Activated CD4-positive, CD25-positive, alpha-beta regulatory T cell treated with anti-CD3 and anti-CD28 coated beads, Interleukin-2, amount 50 U/mL, for 24 hours (primary cell): ENCODE measurements at regions not wholly inside any gene's neighbourhood (a gene's known extent, or its start where the extent isn't known, plus 50 kb on each side); places are given as distances from the start of the nearest gene placed in this dataset.
"Not testable (repeated sequence)": the region's sequence is repeated elsewhere in the genome, so short reads cannot be mapped to it uniquely, and the experiment has no call there.

Experiments
- ATAC-seq, 2 donors: fragments of 150-1000 bp; cut with Tn5 transposase; one replicate each; pipeline ENCODE4 v1.10.0; 2021; ENCODE audit warnings: mild to moderate bottlenecking in 1 of 2, moderate library complexity in 1 of 2

GRCh38 chr7:45268013-45268412, 110.4 kb downstream of the RAMP3 start:
- ATAC-seq, result no peak

- no peak for ATAC-seq
Measured at GRCh38 chr7:45269192-45269591, 111.6 kb downstream of the RAMP3 start.

GRCh38 chr7:45278763-45279398, 121.3 kb downstream of the RAMP3 start:
- no peak for ATAC-seq

GRCh38 chr7:45289611-45290010, 132.0 kb downstream of the RAMP3 start:
- ATAC-seq, result not testable (repeated sequence)

- no peak for ATAC-seq
Measured at GRCh38 chr7:45290880-45291279, 133.3 kb downstream of the RAMP3 start.

- ATAC-seq, result no peak
Measured at GRCh38 chr7:45292481-45292880, 134.9 kb downstream of the RAMP3 start.

GRCh38 chr7:45293295-45293942, 135.8 kb downstream of the RAMP3 start:
- no peak for ATAC-seq

GRCh38 chr7:45294559-45294958, 137.0 kb downstream of the RAMP3 start:
- ATAC-seq, result no peak

- no peak for ATAC-seq
Measured at GRCh38 chr7:45295222-45295621, 137.6 kb downstream of the RAMP3 start.

GRCh38 chr7:45296748-45297147, 139.2 kb downstream of the RAMP3 start:
- no peak for ATAC-seq

- ATAC-seq, result no peak
Measured at GRCh38 chr7:45306752-45307305, 149.2 kb downstream of the RAMP3 start.

GRCh38 chr7:45311597-45311996, 154.0 kb downstream of the RAMP3 start:
- no peak for ATAC-seq

- not testable (repeated sequence) for ATAC-seq
Measured at GRCh38 chr7:45315512-45315911, 157.9 kb downstream of the RAMP3 start.

GRCh38 chr7:45324683-45325237, 167.2 kb downstream of the RAMP3 start:
- ATAC-seq, result no peak

- no peak for ATAC-seq
Measured at GRCh38 chr7:45325378-45325777, 167.8 kb downstream of the RAMP3 start.

GRCh38 chr7:45328403-45328981, 170.9 kb downstream of the RAMP3 start:
- ATAC-seq, result no peak

- no peak for ATAC-seq
Measured at GRCh38 chr7:45331563-45331962, 174.0 kb downstream of the RAMP3 start.

- ATAC-seq, result not testable (repeated sequence)
Measured at GRCh38 chr7:45335024-45335423, 177.4 kb downstream of the RAMP3 start.

- ATAC-seq, result no peak
Measured at GRCh38 chr7:45342236-45342635, 184.6 kb downstream of the RAMP3 start.

- no peak for ATAC-seq
Measured at GRCh38 chr7:45343746-45344145, 186.2 kb downstream of the RAMP3 start.

- no peak for ATAC-seq
Measured at GRCh38 chr7:45347804-45348203, 190.2 kb downstream of the RAMP3 start.

- ATAC-seq, result no peak
Measured at GRCh38 chr7:45349090-45349489, 191.5 kb downstream of the RAMP3 start.

GRCh38 chr7:45350896-45351295, 193.3 kb downstream of the RAMP3 start:
- ATAC-seq, result no peak

GRCh38 chr7:45358287-45358686, 200.7 kb downstream of the RAMP3 start:
- ATAC-seq, result no peak
